NOMO-1 (cell line): ENCODE measurements at regions not wholly inside any gene's neighbourhood (a gene's known extent, or its start where the extent isn't known, plus 50 kb on each side); places are given as distances from the start of the nearest gene placed in this dataset.

Source experiments
- DNase-seq, 2 experiments: peaks; one replicate each; lab custom pipeline; 2025; ENCODE audit not compliant: unreplicated experiment in 2 of 2; lab: John Stamatoyannopoulos, UW

- DNase-seq: no peak
Measured at GRCh38 chr6:98650941-98651340, 183.4 kb upstream of the POU3F2 start.

- no peak for DNase-seq
Measured at GRCh38 chr6:98653179-98653578, 181.2 kb upstream of the POU3F2 start.

GRCh38 chr6:98657764-98658163 is 176.6 kb upstream of the POU3F2 start:
- DNase-seq: peak; percentile 45 to 55

GRCh38 chr6:98669371-98669770 is 165.0 kb upstream of the POU3F2 start:
- DNase-seq: no peak

GRCh38 chr6:98670045-98670746 is 164.2 kb upstream of the POU3F2 start:
- no peak for DNase-seq

GRCh38 chr6:98672681-98673475 is 161.5 kb upstream of the POU3F2 start:
- DNase-seq: no peak

GRCh38 chr6:98678481-98678880 is 155.9 kb upstream of the POU3F2 start:
- DNase-seq: no peak

- DNase-seq: no peak
Measured at GRCh38 chr6:98686008-98686601, 148.3 kb upstream of the POU3F2 start.

GRCh38 chr6:98687752-98688151 is 146.6 kb upstream of the POU3F2 start:
- no peak for DNase-seq

- DNase-seq: no peak
Measured at GRCh38 chr6:98695091-98695801, 139.1 kb upstream of the POU3F2 start.

GRCh38 chr6:98711380-98711779 is 123.0 kb upstream of the POU3F2 start:
- DNase-seq: no peak

- no peak for DNase-seq
Measured at GRCh38 chr6:98716341-98716740, 118.0 kb upstream of the POU3F2 start.

GRCh38 chr6:98717322-98717877 is 117.0 kb upstream of the POU3F2 start:
- DNase-seq: no peak

- no peak for DNase-seq
Measured at GRCh38 chr6:98717988-98718387, 116.4 kb upstream of the POU3F2 start.

- DNase-seq: no peak
Measured at GRCh38 chr6:98724537-98724936, 109.8 kb upstream of the POU3F2 start.

GRCh38 chr6:98747273-98747672 is 87.1 kb upstream of the POU3F2 start:
- no peak for DNase-seq

GRCh38 chr6:98747960-98748359 is 86.4 kb upstream of the POU3F2 start:
- DNase-seq: no peak

GRCh38 chr6:98759459-98759858 is 74.9 kb upstream of the POU3F2 start:
- DNase-seq: no peak

GRCh38 chr6:98764373-98764911 is 69.9 kb upstream of the POU3F2 start:
- no peak for DNase-seq

- DNase-seq: no peak
Measured at GRCh38 chr6:98769546-98769945, 64.8 kb upstream of the POU3F2 start.

GRCh38 chr6:98775205-98775604 is 59.2 kb upstream of the POU3F2 start:
- no peak for DNase-seq
